ENCODE measurements at regions not wholly inside any gene's neighbourhood (a gene's known extent, or its start where the extent isn't known, plus 50 kb on each side); places are given as distances from the start of the nearest gene placed in this dataset.

GRCh38 chr18:33803636-33804035 is 225.6 kb downstream of the ASXL3 start:
- Mint-ChIP-seq H3K9me3 (no peaks in the 10 kb centered on the region), H3K27me3 (no peaks in the 10 kb centered on the region), H3K4me1 (no peaks in the 10 kb centered on the region), H3K4me3 (no peak overlapping the region), H3K27ac (no peak overlapping the region)
- DNase-seq (no peak), ATAC-seq (no peak)

GRCh38 chr18:33802955-33803354 is 224.9 kb downstream of the ASXL3 start:
- no peaks in the 10 kb centered on the region for H3K4me1 Mint-ChIP-seq
- no peak overlapping the region for H3K27ac Mint-ChIP-seq
- no peaks in the 10 kb centered on the region for H3K27me3 Mint-ChIP-seq
- H3K9me3 Mint-ChIP-seq, result no peaks in the 10 kb centered on the region
- no peak overlapping the region for H3K4me3 Mint-ChIP-seq
- DNase-seq (no peak), ATAC-seq (no peak)
